SK-N-SH (cell line): ENCODE measurements at regions not wholly inside any gene's neighbourhood (a gene's known extent, or its start where the extent isn't known, plus 50 kb on each side); places are given as distances from the start of the nearest gene placed in this dataset.

Source experiments
- CTCF ChIA-PET: fragments of 300-600, 350-600 bp; formaldehyde crosslinking; extraction: SDS; loops from one replicate; lab custom pipeline; 2021; lab: Yijun Ruan, JAX
- POLR2A ChIA-PET: fragments of 350-600 bp; sonication (Branson Sonifier 250); formaldehyde crosslinking; extraction: SDS; loops from one replicate; lab custom pipeline; 2020; ENCODE audit warnings: antibody characterized with exemption, inconsistent platforms; lab: Yijun Ruan, JAX
- DNase-seq: peaks from one replicate; pipeline ENCODE4 v3.0.0; 2012
- H2AFZ ChIP-seq: fragments of 200-600 bp; sonication (generic); 2 replicates; pipeline ENCODE4 v1.8.1; 2016; ENCODE audit warnings: antibody characterized with exemption, mild to moderate bottlenecking, low read depth
- H3F3A ChIP-seq: fragments of 200-600 bp; sonication (generic); replicated peaks from 2 replicates; pipeline ENCODE3; 2016; ENCODE audit warnings: antibody characterized with exemption, mild to moderate bottlenecking; ENCODE audit not compliant: insufficient read depth
- H3K27ac ChIP-seq, 2 experiments: fragments of 200-500 bp in 1 of 2; fragments of 200-600 bp in 1 of 2; sonication (Bioruptor generic) in 1 of 2; sonication (generic), shearing (Covaris generic) in 1 of 2; 2 replicates each; pipeline versions ENCODE4 v1.5.1 to v1.6.1; 2014 to 2016; ENCODE audit warnings: low read depth in 2 of 2, inconsistent platforms in 1 of 2, low read length in 1 of 2, mild to moderate bottlenecking in 1 of 2, mixed read lengths in 1 of 2
- H3K27me3 ChIP-seq: fragments of 200-600 bp; sonication (generic), shearing (Covaris generic); 2 replicates; pipeline ENCODE4 v1.6.1; 2016; ENCODE audit warnings: mixed run types; ENCODE audit not compliant: insufficient read depth
- H3K36me3 ChIP-seq, 2 experiments: fragments of 200-500 bp in 1 of 2; fragments of 200-600 bp in 1 of 2; sonication (Bioruptor generic) in 1 of 2; sonication (generic) in 1 of 2; replicated peaks in 1 of 2; 2 replicates each; pipeline versions ENCODE3 to v1.5.1; 2014 to 2016; ENCODE audit warnings: low read length in 1 of 2, mild to moderate bottlenecking in 1 of 2; ENCODE audit not compliant: insufficient read depth in 2 of 2, control insufficient read depth in 1 of 2
- H3K4me1 ChIP-seq, 2 experiments: fragments of 200-500 bp in 1 of 2; fragments of 200-600 bp in 1 of 2; sonication (Bioruptor generic) in 1 of 2; sonication (generic), shearing (Covaris generic) in 1 of 2; 2 replicates each; pipeline versions ENCODE4 v1.5.1 to v1.6.1; 2014 to 2016; ENCODE audit warnings: low read depth in 1 of 2, low read length in 1 of 2, mixed run types in 1 of 2; ENCODE audit not compliant: insufficient read depth in 2 of 2, control insufficient read depth in 1 of 2
- H3K4me2 ChIP-seq: fragments of 200-600 bp; sonication (generic), shearing (Covaris generic); 2 replicates; pipeline ENCODE4 v1.6.1; 2017; ENCODE audit warnings: mixed run types
- H3K4me3 ChIP-seq, 2 experiments: fragments of 200-500 bp in 1 of 2; fragments of 200-600 bp in 1 of 2; sonication (Bioruptor generic) in 1 of 2; sonication (generic), shearing (Covaris generic) in 1 of 2; 2 replicates each; pipeline versions ENCODE4 v1.5.1 to v1.8.1; 2014 to 2016; ENCODE audit warnings: low read depth in 2 of 2, inconsistent platforms in 1 of 2, low read length in 1 of 2, mild to moderate bottlenecking in 1 of 2, mixed read lengths in 1 of 2, moderate library complexity in 1 of 2
- H3K79me2 ChIP-seq: fragments of 200-600 bp; sonication (generic); 2 replicates; pipeline ENCODE4 v1.8.1; 2017; ENCODE audit warnings: mild to moderate bottlenecking; ENCODE audit not compliant: insufficient read depth
- H3K9ac ChIP-seq: fragments of 200-600 bp; sonication (generic); 2 replicates; pipeline ENCODE4 v1.6.1; 2017; ENCODE audit warnings: mixed run types
- H3K9me2 ChIP-seq: fragments of 200-600 bp; sonication (generic); 2 replicates; pipeline ENCODE4 v1.6.1; 2017; ENCODE audit warnings: mixed run types
- H3K9me3 ChIP-seq: fragments of 200-600 bp; sonication (generic); 2 replicates; pipeline ENCODE4 v1.6.1; 2017; ENCODE audit warnings: mixed run types, mild to moderate bottlenecking, moderate library complexity
- H4K20me1 ChIP-seq: fragments of 200-600 bp; sonication (generic); 2 replicates; pipeline ENCODE4 v1.6.1; 2017; ENCODE audit warnings: mild to moderate bottlenecking, mixed run types; ENCODE audit not compliant: insufficient read depth
- CTCF ChIP-seq: fragments of 200-600 bp; sonication (generic); IDR thresholded peaks from 2 replicates; pipeline ENCODE4 v1.6.1; 2017; ENCODE audit warnings: antibody characterized with exemption, mild to moderate bottlenecking, moderate library complexity
- ELF1 ChIP-seq: IDR thresholded peaks from 2 replicates; pipeline ENCODE4 v1.4.0; 2012
- EZH2phosphoT487 ChIP-seq: fragments of 200-600 bp; sonication (generic); IDR thresholded peaks from 2 replicates; pipeline ENCODE4 v1.6.1; 2017; ENCODE audit warnings: low read depth, mixed run types, mild to moderate bottlenecking, antibody characterized with exemption, moderate library complexity, borderline replicate concordance
- FOSL2 ChIP-seq: IDR thresholded peaks from 2 replicates; pipeline ENCODE4 v1.4.0; 2012; ENCODE audit warnings: low read depth, mild to moderate bottlenecking, moderate library complexity, borderline replicate concordance
- GABPA ChIP-seq: IDR thresholded peaks from 2 replicates; pipeline ENCODE4 v1.4.0; 2012; ENCODE audit warnings: low read depth, mild to moderate bottlenecking
- IRF3 ChIP-seq: fragments of 150-350 bp; IDR thresholded peaks from 2 replicates; pipeline ENCODE4 v1.6.1; 2016; ENCODE audit warnings: mild to moderate bottlenecking, low read depth, low read length
- MEF2A ChIP-seq: IDR thresholded peaks from 2 replicates; pipeline ENCODE4 v1.4.0; 2012; ENCODE audit warnings: low read depth, borderline replicate concordance
- NFIC ChIP-seq: IDR thresholded peaks from 2 replicates; pipeline ENCODE4 v1.4.0; 2012; ENCODE audit warnings: borderline replicate concordance
- PBX3 ChIP-seq: IDR thresholded peaks from 2 replicates; pipeline ENCODE4; 2012
- POLR2AphosphoS5 ChIP-seq: IDR thresholded peaks from 2 replicates; pipeline ENCODE4 v1.6.1; 2012; ENCODE audit warnings: low read depth, low read length
- RFX5 ChIP-seq: IDR thresholded peaks from 2 replicates; pipeline ENCODE4 v1.6.1; 2012; ENCODE audit warnings: mild to moderate bottlenecking, improper control_type of control experiment, low read length
- RXRA ChIP-seq: IDR thresholded peaks from 2 replicates; pipeline ENCODE4 v1.4.0; 2012; ENCODE audit warnings: low read depth, mild to moderate bottlenecking, borderline replicate concordance
- SIN3A ChIP-seq: IDR thresholded peaks from 2 replicates; pipeline ENCODE4 v1.6.1; 2012; ENCODE audit warnings: low read depth, mild to moderate bottlenecking, low read length, moderate library complexity, borderline replicate concordance
- TCF12 ChIP-seq: IDR thresholded peaks from 2 replicates; pipeline ENCODE4 v1.4.0; 2012
- TEAD4 ChIP-seq: IDR thresholded peaks from 2 replicates; pipeline ENCODE4 v1.4.0; 2012; ENCODE audit warnings: mild to moderate bottlenecking, borderline replicate concordance; ENCODE audit not compliant: insufficient read depth
- USF2 ChIP-seq: fragments of 150-350 bp; IDR thresholded peaks from 2 replicates; pipeline ENCODE4 v1.6.1; 2017; ENCODE audit warnings: antibody characterized with exemption, low read length, low read depth, borderline replicate concordance
- WGBS: methylation state at CpG from one replicate; pipeline ENCODE4 v1.1.6; 2017; ENCODE audit warnings: low lambda C conversion rate; 5-methylcytosine and 5-hydroxymethylcytosine counted together

- H2AFZ ChIP-seq: no peak overlapping the region
- no peak overlapping the region for H3K27ac ChIP-seq
- H3K36me3 ChIP-seq: no peaks in the 10 kb centered on the region
- no peak overlapping the region for H3K9ac ChIP-seq
- no peaks in the 10 kb centered on the region for H3K9me3 ChIP-seq
- H3K4me3 ChIP-seq: no peak overlapping the region
- DNase-seq: no peak
- CTCF ChIA-PET: no interaction called here
- TF ChIP-seq RXRA: no peak
- H3K79me2 ChIP-seq: no peaks in the 10 kb centered on the region
- no peaks in the 10 kb centered on the region for H3K4me1 ChIP-seq
- no peak overlapping the region for H3K4me2 ChIP-seq
- 63% methylated on average over 7 of the region's 8 CpGs for WGBS
- no peaks in the 10 kb centered on the region for H3K9me2 ChIP-seq
- no peaks in the 10 kb centered on the region for H4K20me1 ChIP-seq
- H3K27me3 ChIP-seq: no peaks in the 10 kb centered on the region
- POLR2A ChIA-PET: no interaction called here
- no peaks in the 10 kb centered on the region for H3F3A ChIP-seq
Observed at GRCh38 chr4:38606587-38606905, 57.5 kb upstream of the KLF3 start.

GRCh38 chr4:38609614-38610013 lies 54.4 kb upstream of the KLF3 start:
- H3K4me1 ChIP-seq: peaks cover 0 to 8% of the 10 kb centered on the region in 2 experiments; a peak in 1 of 4 replicates
- no peak for TF ChIP-seq FOSL2
- TF ChIP-seq, all 33 proteins: peak for 0
- Histone ChIP-seq H3K27ac (no peak overlapping the region), H3K36me3 (no peaks in the 10 kb centered on the region), H3K9me3 (no peaks in the 10 kb centered on the region), H3K79me2 (no peaks in the 10 kb centered on the region), H3K27me3 (no peaks in the 10 kb centered on the region), H2AFZ (no peak overlapping the region), H3K4me3 (no peak overlapping the region), H3F3A (no peaks in the 10 kb centered on the region), H3K9ac (no peak overlapping the region), H3K4me2 (no peak overlapping the region), H3K9me2 (no peaks in the 10 kb centered on the region), H4K20me1 (no peaks in the 10 kb centered on the region)
- no peak for DNase-seq
- ChIA-PET POLR2A (no interaction called here), CTCF (no interaction called here)
- 71% methylated on average over 3 of the region's 3 CpGs for WGBS

- no peak overlapping the region for H2AFZ ChIP-seq
- WGBS: 76% methylated on average over 5 of the region's 5 CpGs
- H3K9me3 ChIP-seq: no peaks in the 10 kb centered on the region
- ChIA-PET CTCF (no interaction called here), POLR2A (no interaction called here)
- no peak overlapping the region for H3K27ac ChIP-seq
- no peak overlapping the region for H3K9ac ChIP-seq
- no peak for DNase-seq
- H3K36me3 ChIP-seq: no peaks in the 10 kb centered on the region
- H3K9me2 ChIP-seq: no peaks in the 10 kb centered on the region
- no peak overlapping the region for H3K4me3 ChIP-seq
- no peaks in the 10 kb centered on the region for H4K20me1 ChIP-seq
- peaks cover 0 to 8% of the 10 kb centered on the region in 2 experiments; a peak in 1 of 4 replicates for H3K4me1 ChIP-seq
- no peaks in the 10 kb centered on the region for H3F3A ChIP-seq
- no peaks in the 10 kb centered on the region for H3K79me2 ChIP-seq
- no peaks in the 10 kb centered on the region for H3K27me3 ChIP-seq
- no peak overlapping the region for H3K4me2 ChIP-seq
- TF ChIP-seq CTCF: no peak
- no peak for TF ChIP-seq USF2
- no peak for TF ChIP-seq GABPA
- TF ChIP-seq EZH2phosphoT487: no peak
- no peak for TF ChIP-seq NFIC
- TF ChIP-seq PBX3: no peak
- no peak for TF ChIP-seq TEAD4
- TF ChIP-seq TCF12: no peak
- no peak for TF ChIP-seq POLR2AphosphoS5
- no peak for TF ChIP-seq RFX5
- no peak for TF ChIP-seq IRF3
- TF ChIP-seq SIN3A: no peak
- no peak for TF ChIP-seq ELF1
- TF ChIP-seq MEF2A: no peak
Observed at GRCh38 chr4:38610521-38610920, 53.5 kb upstream of the KLF3 start.
